GM21423 (cell line): ENCODE measurements at regions not wholly inside any gene's neighbourhood (a gene's known extent, or its start where the extent isn't known, plus 50 kb on each side); places are given as distances from the start of the nearest gene placed in this dataset.
"Not testable (repeated sequence)": the region's sequence is repeated elsewhere in the genome, so short reads cannot be mapped to it uniquely, and the experiment has no call there.

Source experiments
- ATAC-seq: cut with Tn5 transposase; IDR thresholded peaks from one replicate; pipeline ENCODE4 v1.9.1; 2021; ENCODE audit warnings: mild to moderate bottlenecking, moderate library complexity; ENCODE audit not compliant: unreplicated experiment

GRCh38 chr1:213523781-213524398 lies 463.9 kb upstream of the PROX1 start:
- no peak for ATAC-seq

- ATAC-seq: no peak
Observed at GRCh38 chr1:213526306-213526705, 461.5 kb upstream of the PROX1 start.

- no peak for ATAC-seq
Observed at GRCh38 chr1:213530611-213531320, 457.0 kb upstream of the PROX1 start.

- no peak for ATAC-seq
Observed at GRCh38 chr1:213531369-213532310, 456.1 kb upstream of the PROX1 start.

- no peak for ATAC-seq
Observed at GRCh38 chr1:213533125-213533524, 454.6 kb upstream of the PROX1 start.

- ATAC-seq: no peak
Observed at GRCh38 chr1:213535679-213536078, 452.1 kb upstream of the PROX1 start.

- ATAC-seq: no peak
Observed at GRCh38 chr1:213538251-213538650, 449.5 kb upstream of the PROX1 start.

GRCh38 chr1:213539464-213539863 lies 448.3 kb upstream of the PROX1 start:
- no peak for ATAC-seq

- no peak for ATAC-seq
Observed at GRCh38 chr1:213541641-213542040, 446.1 kb upstream of the PROX1 start.

- not testable (repeated sequence) for ATAC-seq
Observed at GRCh38 chr1:213545181-213545580, 442.6 kb upstream of the PROX1 start.

GRCh38 chr1:213549982-213550381 lies 437.8 kb upstream of the PROX1 start:
- ATAC-seq: no peak

- ATAC-seq: no peak
Observed at GRCh38 chr1:213550804-213551203, 437.0 kb upstream of the PROX1 start.

- no peak for ATAC-seq
Observed at GRCh38 chr1:213552045-213552444, 435.7 kb upstream of the PROX1 start.

GRCh38 chr1:213560226-213560625 lies 427.5 kb upstream of the PROX1 start:
- no peak for ATAC-seq

GRCh38 chr1:213561870-213562269 lies 425.9 kb upstream of the PROX1 start:
- ATAC-seq: no peak

GRCh38 chr1:213564215-213564659 lies 423.5 kb upstream of the PROX1 start:
- no peak for ATAC-seq

GRCh38 chr1:213568929-213569815 lies 418.6 kb upstream of the PROX1 start:
- ATAC-seq: no peak

GRCh38 chr1:213569816-213570150 lies 418.0 kb upstream of the PROX1 start:
- ATAC-seq: no peak

- ATAC-seq: no peak
Observed at GRCh38 chr1:213570487-213570886, 417.3 kb upstream of the PROX1 start.

GRCh38 chr1:213571419-213571818 lies 416.4 kb upstream of the PROX1 start:
- no peak for ATAC-seq

- no peak for ATAC-seq
Observed at GRCh38 chr1:213571843-213572242, 415.9 kb upstream of the PROX1 start.
